ENCODE measurements at regions not wholly inside any gene's neighbourhood (a gene's known extent, or its start where the extent isn't known, plus 50 kb on each side); places are given as distances from the start of the nearest gene placed in this dataset.

DNA sequence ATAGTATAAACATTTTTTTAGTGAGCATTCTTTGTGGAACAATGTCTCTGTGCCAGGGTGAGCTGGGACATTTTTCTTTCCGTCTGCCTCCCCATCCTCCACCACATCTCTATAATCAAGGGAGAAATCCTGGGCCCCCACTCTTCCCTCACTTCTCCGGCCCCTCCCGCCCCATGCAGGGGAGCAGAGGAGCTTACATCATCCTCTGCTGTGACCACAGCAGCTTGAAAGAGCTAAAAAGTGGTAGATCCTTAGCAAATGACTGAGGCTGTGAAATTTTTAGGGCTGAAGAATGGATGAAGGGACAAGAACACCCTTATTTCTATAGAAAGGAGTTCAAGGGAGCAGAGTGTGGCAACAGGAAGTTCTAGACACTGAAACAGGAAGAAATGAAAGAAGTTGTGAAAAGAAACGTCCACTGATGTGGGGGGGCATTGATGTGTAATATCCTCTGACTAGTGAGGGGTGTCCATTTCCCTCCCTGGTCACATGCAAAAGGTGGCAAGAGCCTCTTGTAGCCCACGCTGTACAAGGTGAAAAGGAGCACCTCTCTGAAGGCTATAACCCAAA lies 380.3 kb upstream of the JARID2 start:
- H3K4me3 ChIP-seq (ENCODE audit: low read depth, low read length): no peak overlapping the region
- peaks cover 5% of the 10 kb centered on the region for H3K4me1 ChIP-seq (ENCODE audit: control insufficient read depth, insufficient read depth, low read length)
- no peaks in the 10 kb centered on the region for H3K9me3 ChIP-seq (ENCODE audit: control insufficient read depth, insufficient read depth, low read length)
- H3K9ac ChIP-seq (ENCODE audit: low read depth, low read length): no peak overlapping the region
- no peaks in the 10 kb centered on the region for H3K27me3 ChIP-seq (ENCODE audit: control insufficient read depth, insufficient read depth, low read length)
- no peaks in the 10 kb centered on the region for H3K36me3 ChIP-seq (ENCODE audit: control insufficient read depth, insufficient read depth, low read length)

GRCh38 chr6:14867802-14868201 lies 378.1 kb upstream of the JARID2 start:
- no peaks in the 10 kb centered on the region for H3K27me3 ChIP-seq (ENCODE audit: control insufficient read depth, insufficient read depth, low read length)
- H3K36me3 ChIP-seq (ENCODE audit: control insufficient read depth, insufficient read depth, low read length): no peaks in the 10 kb centered on the region
- H3K9me3 ChIP-seq (ENCODE audit: control insufficient read depth, insufficient read depth, low read length): no peaks in the 10 kb centered on the region
- H3K4me1 ChIP-seq (ENCODE audit: control insufficient read depth, insufficient read depth, low read length): peaks cover 5% of the 10 kb centered on the region
- H3K9ac ChIP-seq (ENCODE audit: low read depth, low read length): no peak overlapping the region
- no peak overlapping the region for H3K4me3 ChIP-seq (ENCODE audit: low read depth, low read length)

- no peaks in the 10 kb centered on the region for H3K9me3 ChIP-seq (ENCODE audit: control insufficient read depth, insufficient read depth, low read length)
- H3K4me1 ChIP-seq (ENCODE audit: control insufficient read depth, insufficient read depth, low read length): peaks cover 5% of the 10 kb centered on the region
Measured at GRCh38 chr6:14871221-14871620, 374.6 kb upstream of the JARID2 start.

GRCh38 chr6:14873101-14873500 lies 372.8 kb upstream of the JARID2 start:
- Histone ChIP-seq H3K9ac (ENCODE audit: low read depth, low read length) (no peak overlapping the region), H3K36me3 (ENCODE audit: control insufficient read depth, insufficient read depth, low read length) (no peaks in the 10 kb centered on the region), H3K9me3 (ENCODE audit: control insufficient read depth, insufficient read depth, low read length) (no peaks in the 10 kb centered on the region), H3K4me1 (ENCODE audit: control insufficient read depth, insufficient read depth, low read length) (peaks cover 10% of the 10 kb centered on the region), H3K4me3 (ENCODE audit: low read depth, low read length) (no peak overlapping the region), H3K27me3 (ENCODE audit: control insufficient read depth, insufficient read depth, low read length) (no peaks in the 10 kb centered on the region)

More at GRCh38 chr6:14871221-14871620, 374.6 kb upstream of the JARID2 start:
- Histone ChIP-seq H3K27me3 (ENCODE audit: control insufficient read depth, insufficient read depth, low read length) (no peaks in the 10 kb centered on the region), H3K36me3 (ENCODE audit: control insufficient read depth, insufficient read depth, low read length) (no peaks in the 10 kb centered on the region), H3K4me3 (ENCODE audit: low read depth, low read length) (no peak overlapping the region), H3K9ac (ENCODE audit: low read depth, low read length) (no peak overlapping the region)

- H3K4me1 ChIP-seq (ENCODE audit: control insufficient read depth, insufficient read depth, low read length): peaks cover 10% of the 10 kb centered on the region
- H3K9me3 ChIP-seq (ENCODE audit: control insufficient read depth, insufficient read depth, low read length): no peaks in the 10 kb centered on the region
- no peaks in the 10 kb centered on the region for H3K36me3 ChIP-seq (ENCODE audit: control insufficient read depth, insufficient read depth, low read length)
- H3K9ac ChIP-seq (ENCODE audit: low read depth, low read length): no peak overlapping the region
- H3K27me3 ChIP-seq (ENCODE audit: control insufficient read depth, insufficient read depth, low read length): no peaks in the 10 kb centered on the region
- no peak overlapping the region for H3K4me3 ChIP-seq (ENCODE audit: low read depth, low read length)
Measured at GRCh38 chr6:14873781-14874441, 372.0 kb upstream of the JARID2 start.

GRCh38 chr6:14874975-14875480 lies 370.8 kb upstream of the JARID2 start:
- Histone ChIP-seq H3K36me3 (ENCODE audit: control insufficient read depth, insufficient read depth, low read length) (no peaks in the 10 kb centered on the region), H3K27me3 (ENCODE audit: control insufficient read depth, insufficient read depth, low read length) (no peaks in the 10 kb centered on the region), H3K4me1 (ENCODE audit: control insufficient read depth, insufficient read depth, low read length) (peaks cover 10% of the 10 kb centered on the region), H3K9me3 (ENCODE audit: control insufficient read depth, insufficient read depth, low read length) (no peaks in the 10 kb centered on the region), H3K9ac (ENCODE audit: low read depth, low read length) (no peak overlapping the region), H3K4me3 (ENCODE audit: low read depth, low read length) (no peak overlapping the region)

DNA sequence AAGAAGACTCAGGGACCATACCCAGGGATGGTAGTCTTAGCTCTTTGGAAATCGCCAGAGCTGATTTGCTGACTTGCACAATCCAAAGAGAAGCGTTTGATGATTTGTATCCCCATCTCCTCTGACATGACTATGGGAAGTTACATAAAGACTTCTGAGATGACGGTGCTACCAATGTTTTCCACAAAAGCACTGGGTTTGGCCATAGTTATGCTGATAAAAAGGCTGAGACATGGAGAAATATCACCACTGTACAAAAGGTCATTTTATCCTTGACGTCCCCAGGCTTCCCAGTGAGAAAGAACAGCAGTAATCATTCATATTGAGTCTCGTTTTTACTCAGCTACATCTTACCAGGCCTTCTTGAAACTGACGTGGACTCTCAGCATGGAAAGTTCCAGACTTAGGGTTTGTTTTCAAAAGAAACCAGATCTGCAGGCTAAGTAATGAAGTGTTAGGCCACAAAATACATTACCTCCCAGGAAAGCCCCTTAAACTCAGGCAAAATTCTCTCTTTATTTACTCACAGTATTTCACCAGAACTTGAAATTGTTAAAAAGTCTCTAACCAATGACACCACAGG lies 370.3 kb upstream of the JARID2 start:
- Histone ChIP-seq H3K9ac (ENCODE audit: low read depth, low read length) (no peak overlapping the region), H3K4me3 (ENCODE audit: low read depth, low read length) (no peak overlapping the region), H3K36me3 (ENCODE audit: control insufficient read depth, insufficient read depth, low read length) (no peaks in the 10 kb centered on the region), H3K27me3 (ENCODE audit: control insufficient read depth, insufficient read depth, low read length) (no peaks in the 10 kb centered on the region), H3K9me3 (ENCODE audit: control insufficient read depth, insufficient read depth, low read length) (no peaks in the 10 kb centered on the region), H3K4me1 (ENCODE audit: control insufficient read depth, insufficient read depth, low read length) (peaks cover 10% of the 10 kb centered on the region)

DNA sequence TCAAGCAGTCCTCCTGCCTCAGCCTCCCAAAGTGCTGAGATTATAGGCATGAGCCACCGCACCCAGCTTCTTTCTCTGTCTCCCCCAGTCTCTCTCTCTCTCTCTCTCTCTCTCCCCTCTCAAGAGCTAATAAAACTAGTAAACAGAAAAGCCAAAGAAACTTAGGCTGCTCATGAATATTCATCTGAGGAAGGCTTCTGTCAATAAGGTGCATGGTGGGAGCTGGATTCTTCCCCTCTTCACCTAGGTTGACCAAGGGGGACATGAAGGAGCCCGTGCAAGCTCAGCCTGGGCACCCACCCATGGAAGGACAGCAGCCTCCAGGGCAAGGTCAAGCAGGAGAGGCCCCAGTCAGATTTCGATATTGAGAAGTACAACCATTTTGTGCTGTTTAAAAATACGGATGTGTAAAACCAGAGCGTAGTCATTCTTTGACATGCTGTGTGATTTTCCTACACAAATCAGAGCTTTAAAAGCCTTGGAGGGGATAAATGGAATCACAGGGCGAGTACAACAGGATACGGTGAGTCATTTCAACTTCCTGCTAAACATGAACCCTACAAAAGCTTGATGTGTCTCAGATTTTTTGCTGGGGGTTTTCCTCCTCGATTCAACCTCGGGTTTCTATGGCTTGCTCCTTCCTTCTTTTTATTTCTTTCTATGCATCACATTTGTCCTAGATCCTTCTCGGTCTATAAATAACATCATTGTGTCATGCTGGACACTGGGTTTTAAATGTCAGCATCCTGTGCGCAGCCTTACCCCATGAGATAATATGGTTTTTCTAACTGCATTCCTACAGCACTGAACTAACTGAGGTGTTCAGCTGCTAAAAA lies 368.9 kb upstream of the JARID2 start:
- no peaks in the 10 kb centered on the region for H3K36me3 ChIP-seq (ENCODE audit: control insufficient read depth, insufficient read depth, low read length)
- H3K4me3 ChIP-seq (ENCODE audit: low read depth, low read length): no peak overlapping the region
- H3K9me3 ChIP-seq (ENCODE audit: control insufficient read depth, insufficient read depth, low read length): no peaks in the 10 kb centered on the region
- H3K27me3 ChIP-seq (ENCODE audit: control insufficient read depth, insufficient read depth, low read length): no peaks in the 10 kb centered on the region
- no peak overlapping the region for H3K9ac ChIP-seq (ENCODE audit: low read depth, low read length)
- H3K4me1 ChIP-seq (ENCODE audit: control insufficient read depth, insufficient read depth, low read length): peaks cover 10% of the 10 kb centered on the region

GRCh38 chr6:14877758-14878157 lies 368.1 kb upstream of the JARID2 start:
- Histone ChIP-seq H3K9me3 (ENCODE audit: control insufficient read depth, insufficient read depth, low read length) (no peaks in the 10 kb centered on the region), H3K4me1 (ENCODE audit: control insufficient read depth, insufficient read depth, low read length) (peaks cover 12% of the 10 kb centered on the region), H3K9ac (ENCODE audit: low read depth, low read length) (no peak overlapping the region), H3K27me3 (ENCODE audit: control insufficient read depth, insufficient read depth, low read length) (no peaks in the 10 kb centered on the region), H3K4me3 (ENCODE audit: low read depth, low read length) (no peak overlapping the region), H3K36me3 (ENCODE audit: control insufficient read depth, insufficient read depth, low read length) (no peaks in the 10 kb centered on the region)

GRCh38 chr6:14880052-14880451 lies 365.8 kb upstream of the JARID2 start:
- Histone ChIP-seq H3K27me3 (ENCODE audit: control insufficient read depth, insufficient read depth, low read length) (no peaks in the 10 kb centered on the region), H3K4me1 (ENCODE audit: control insufficient read depth, insufficient read depth, low read length) (peaks cover 17% of the 10 kb centered on the region), H3K36me3 (ENCODE audit: control insufficient read depth, insufficient read depth, low read length) (no peaks in the 10 kb centered on the region), H3K9me3 (ENCODE audit: control insufficient read depth, insufficient read depth, low read length) (no peaks in the 10 kb centered on the region), H3K4me3 (ENCODE audit: low read depth, low read length) (no peak overlapping the region), H3K9ac (ENCODE audit: low read depth, low read length) (no peak overlapping the region)

DNA sequence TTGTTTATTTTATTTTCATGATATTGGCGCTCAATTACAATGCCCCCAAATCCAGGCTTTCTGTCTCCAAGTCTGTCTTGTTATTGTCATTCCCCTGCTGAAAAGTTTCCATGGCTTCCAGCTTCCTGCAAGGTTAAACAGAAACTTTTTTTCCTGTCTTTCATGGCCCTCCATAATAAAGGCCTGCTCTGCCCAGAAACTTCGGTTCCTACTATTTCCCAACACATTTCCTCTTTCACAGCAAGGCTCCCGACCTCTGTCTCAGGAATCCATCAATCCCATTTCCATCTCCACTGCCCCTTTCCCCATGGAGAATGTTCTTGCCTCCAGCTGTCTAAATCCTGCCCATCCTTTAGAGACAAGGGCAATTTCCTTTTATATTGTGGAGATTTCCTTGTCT lies 365.2 kb upstream of the JARID2 start:
- Histone ChIP-seq H3K9ac (ENCODE audit: low read depth, low read length) (no peak overlapping the region), H3K4me3 (ENCODE audit: low read depth, low read length) (no peak overlapping the region)

More for the DNA sequence above, 365.2 kb upstream of the JARID2 start:
- Histone ChIP-seq H3K9me3 (ENCODE audit: control insufficient read depth, insufficient read depth, low read length) (no peaks in the 10 kb centered on the region), H3K36me3 (ENCODE audit: control insufficient read depth, insufficient read depth, low read length) (no peaks in the 10 kb centered on the region), H3K4me1 (ENCODE audit: control insufficient read depth, insufficient read depth, low read length) (peaks cover 17% of the 10 kb centered on the region), H3K27me3 (ENCODE audit: control insufficient read depth, insufficient read depth, low read length) (no peaks in the 10 kb centered on the region)
